ENCODE measurements at regions not wholly inside any gene's neighbourhood (a gene's known extent, or its start where the extent isn't known, plus 50 kb on each side); places are given as distances from the start of the nearest gene placed in this dataset.

DNA sequence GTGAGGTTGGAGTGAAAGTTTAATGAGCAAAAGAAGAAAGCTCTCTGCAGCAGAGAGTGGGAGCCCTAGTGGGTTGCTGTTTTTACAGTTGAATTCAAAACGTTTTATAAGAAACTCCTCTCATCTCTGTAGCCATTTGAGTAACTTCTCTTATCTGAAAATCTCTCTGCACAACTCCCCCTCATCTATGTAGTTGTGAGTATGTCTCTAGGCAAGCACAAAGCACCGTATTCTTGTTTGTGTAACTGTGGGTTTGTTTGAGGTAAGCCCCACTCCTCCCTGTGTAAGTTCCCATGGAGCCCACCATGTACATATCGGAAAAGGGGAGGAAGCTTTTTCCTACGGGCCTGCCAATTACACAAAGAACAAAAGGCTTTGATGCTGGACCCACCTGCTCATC, 56.5 kb upstream of the GOLGA6L2 start (continued):
- TF ChIP-seq, protein P1, sequence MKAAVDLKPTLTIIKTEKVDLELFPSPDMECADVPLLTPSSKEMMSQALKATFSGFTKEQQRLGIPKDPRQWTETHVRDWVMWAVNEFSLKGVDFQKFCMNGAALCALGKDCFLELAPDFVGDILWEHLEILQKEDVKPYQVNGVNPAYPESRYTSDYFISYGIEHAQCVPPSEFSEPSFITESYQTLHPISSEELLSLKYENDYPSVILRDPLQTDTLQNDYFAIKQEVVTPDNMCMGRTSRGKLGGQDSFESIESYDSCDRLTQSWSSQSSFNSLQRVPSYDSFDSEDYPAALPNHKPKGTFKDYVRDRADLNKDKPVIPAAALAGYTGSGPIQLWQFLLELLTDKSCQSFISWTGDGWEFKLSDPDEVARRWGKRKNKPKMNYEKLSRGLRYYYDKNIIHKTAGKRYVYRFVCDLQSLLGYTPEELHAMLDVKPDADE (IDR thresholded peaks at IDR 0.05) = no peak
- TF ChIP-seq, protein P2, sequence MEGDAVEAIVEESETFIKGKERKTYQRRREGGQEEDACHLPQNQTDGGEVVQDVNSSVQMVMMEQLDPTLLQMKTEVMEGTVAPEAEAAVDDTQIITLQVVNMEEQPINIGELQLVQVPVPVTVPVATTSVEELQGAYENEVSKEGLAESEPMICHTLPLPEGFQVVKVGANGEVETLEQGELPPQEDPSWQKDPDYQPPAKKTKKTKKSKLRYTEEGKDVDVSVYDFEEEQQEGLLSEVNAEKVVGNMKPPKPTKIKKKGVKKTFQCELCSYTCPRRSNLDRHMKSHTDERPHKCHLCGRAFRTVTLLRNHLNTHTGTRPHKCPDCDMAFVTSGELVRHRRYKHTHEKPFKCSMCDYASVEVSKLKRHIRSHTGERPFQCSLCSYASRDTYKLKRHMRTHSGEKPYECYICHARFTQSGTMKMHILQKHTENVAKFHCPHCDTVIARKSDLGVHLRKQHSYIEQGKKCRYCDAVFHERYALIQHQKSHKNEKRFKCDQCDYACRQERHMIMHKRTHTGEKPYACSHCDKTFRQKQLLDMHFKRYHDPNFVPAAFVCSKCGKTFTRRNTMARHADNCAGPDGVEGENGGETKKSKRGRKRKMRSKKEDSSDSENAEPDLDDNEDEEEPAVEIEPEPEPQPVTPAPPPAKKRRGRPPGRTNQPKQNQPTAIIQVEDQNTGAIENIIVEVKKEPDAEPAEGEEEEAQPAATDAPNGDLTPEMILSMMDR (conservative IDR thresholded peaks at IDR 0.05; ENCODE audit: low read depth in 2 of 2) = no peak
- TF ChIP-seq ZNF331 (CRISPR knock-in tag; IDR thresholded peaks at IDR 0.05; ENCODE audit: low read depth) = no peak
- TF ChIP-seq REST (IDR thresholded peaks at IDR 0.05; ENCODE audit: unreplicated experiment) = no peak
- no peak for TF ChIP-seq NANOG (IDR thresholded peaks at IDR 0.05; ENCODE audit: borderline replicate concordance)
- no peak for TF ChIP-seq ZNF114 (CRISPR knock-in tag; IDR thresholded peaks at IDR 0.05)
- no peak for TF ChIP-seq EZH2phosphoT487 (IDR thresholded peaks at IDR 0.05; ENCODE audit: unreplicated experiment)
- no peak for TF ChIP-seq JUNB (IDR thresholded peaks at IDR 0.05; ENCODE audit: unreplicated experiment)

DNA sequence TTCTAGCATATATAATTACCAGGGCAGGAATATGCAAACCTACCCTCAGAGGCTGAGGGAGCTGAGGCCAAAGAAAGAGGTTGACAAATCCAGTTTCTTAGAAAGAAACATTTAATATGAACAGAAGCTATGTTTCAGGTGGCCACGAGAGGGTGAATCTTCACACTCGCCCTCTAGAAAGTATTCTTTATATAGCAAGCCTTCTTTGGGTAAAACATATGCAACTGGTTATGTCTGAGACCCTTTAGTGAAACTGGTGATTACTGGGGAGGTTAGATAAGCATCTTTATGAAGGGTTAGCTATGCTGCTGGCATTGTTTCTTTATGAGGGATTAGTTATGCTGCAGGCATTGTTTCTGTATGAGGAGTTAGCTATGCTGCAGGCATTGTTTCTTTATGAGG, 50.7 kb upstream of the GOLGA6L2 start:
- H3F3A ChIP-seq (replicated peaks; ENCODE audit: low read depth) = no peaks in the 10 kb centered on the region
- H3K36me3 Mint-ChIP-seq (ENCODE audit: low read depth) = no peaks in the 10 kb centered on the region; the same call in 2 of the 3 replicates
- no peak overlapping the region for H3K27ac ChIP-seq (ENCODE audit: low read depth)
- no peaks in the 10 kb centered on the region for H3K27me3 Mint-ChIP-seq (ENCODE audit: insufficient read depth, low read depth, poor library complexity)
- H3K4me1 Mint-ChIP-seq = no peaks in the 10 kb centered on the region
- H3K9me3 Mint-ChIP-seq = peaks cover 67% of the 10 kb centered on the region
- H3K27ac Mint-ChIP-seq = no peak overlapping the region
- no peak for ATAC-seq
- H3K4me1 ChIP-seq (ENCODE audit: insufficient read depth) = no peaks in the 10 kb centered on the region
- H3K36me3 ChIP-seq (ENCODE audit: insufficient read depth) = no peaks in the 10 kb centered on the region
- H3K9me2 ChIP-seq (ENCODE audit: insufficient read depth) = peaks cover 4% of the 10 kb centered on the region; the same call in 1 of the 2 replicates
- H3K4me3 ChIP-seq = no peak overlapping the region
- no peak overlapping the region for H2AFZ ChIP-seq
- no peaks in the 10 kb centered on the region for H4K20me1 ChIP-seq (replicated peaks; ENCODE audit: insufficient read depth)
- no peak overlapping the region for H3K4me2 ChIP-seq
- TF ChIP-seq, protein P2 (conservative IDR thresholded peaks at IDR 0.05; ENCODE audit: low read depth in 2 of 2) = peak; percentile 43 to 49
- no peak for TF ChIP-seq REST (IDR thresholded peaks at IDR 0.05; ENCODE audit: unreplicated experiment)
- no peaks in the 10 kb centered on the region for H3K27me3 ChIP-seq (ENCODE audit: insufficient read depth)
- no peaks in the 10 kb centered on the region for H3K79me2 ChIP-seq (replicated peaks; ENCODE audit: insufficient read depth)
- H3K4me3 Mint-ChIP-seq = no peak overlapping the region
- peak; percentile 44 for DNase-seq (ENCODE audit: low spot score)

Data from GM23338 (cell line).